OCI-LY3 (cell line): ENCODE measurements at regions not wholly inside any gene's neighbourhood (a gene's known extent, or its start where the extent isn't known, plus 50 kb on each side); places are given as distances from the start of the nearest gene placed in this dataset.

ENCODE experiments used
- H2AFZ ChIP-seq: fragments of 200-600, 300-600 bp; shearing (Covaris generic); 2 replicates; pipeline ENCODE4 v1.6.0; 2014; ENCODE audit warnings: antibody characterized with exemption, low read depth, low read length
- H3K27ac ChIP-seq: fragments of 200-600, 300-600 bp; sonication (generic); 2 replicates; pipeline ENCODE4 v1.5.1; 2014; ENCODE audit warnings: mild to moderate bottlenecking, low read length, moderate library complexity, mixed read lengths
- H3K27me3 ChIP-seq: fragments of 200-600, 300-600 bp; sonication (generic); 2 replicates; pipeline ENCODE4 v1.6.1; 2014; ENCODE audit warnings: low read depth, low read length, mixed read lengths
- H3K36me3 ChIP-seq: fragments of 200-600, 300-600 bp; sonication (generic); replicated peaks from 2 replicates; pipeline ENCODE3; 2014; ENCODE audit warnings: low read depth, low read length, mixed read lengths
- H3K4me1 ChIP-seq: fragments of 300-600, 200-600 bp; sonication (generic); 2 replicates; pipeline ENCODE4 v1.6.1; 2014; ENCODE audit warnings: low read length, mixed read lengths
- H3K4me2 ChIP-seq: fragments of 200-600, 300-600 bp; sonication (generic); 2 replicates; pipeline ENCODE4 v1.6.1; 2014; ENCODE audit warnings: low read length, mixed read lengths
- H3K4me3 ChIP-seq: fragments of 300-600, 200-600 bp; sonication (generic); 2 replicates; pipeline ENCODE4 v1.5.1; 2014; ENCODE audit warnings: antibody characterized with exemption, mild to moderate bottlenecking, low read length, moderate library complexity
- H3K79me2 ChIP-seq: fragments of 300-600, 200-600 bp; shearing (Covaris generic); 2 replicates; pipeline ENCODE4 v1.6.1; 2014; ENCODE audit warnings: mild to moderate bottlenecking, low read length, mixed read lengths
- H3K9ac ChIP-seq: fragments of 300-600, 200-600 bp; shearing (Covaris generic); 2 replicates; pipeline ENCODE4 v1.6.0; 2014; ENCODE audit warnings: mild to moderate bottlenecking, low read length, moderate library complexity
- H3K9me3 ChIP-seq: fragments of 200-600, 300-600 bp; shearing (Covaris generic); 2 replicates; pipeline ENCODE4 v1.6.1; 2014; ENCODE audit warnings: low read length, mixed read lengths; ENCODE audit not compliant: insufficient read depth
- H4K20me1 ChIP-seq: fragments of 200-600, 300-600 bp; sonication (generic); 2 replicates; pipeline ENCODE4 v1.6.1; 2016; ENCODE audit warnings: low read length, mixed read lengths; ENCODE audit not compliant: insufficient read depth
- CTCF ChIP-seq: fragments of 200-600, 300-600 bp; sonication (generic); IDR thresholded peaks from 2 replicates; pipeline ENCODE4 v1.5.1; 2014; ENCODE audit warnings: antibody characterized with exemption, low read length, low read depth
- EZH2phosphoT487 ChIP-seq: fragments of 200-600 bp; shearing (Covaris generic); IDR thresholded peaks from 2 replicates; pipeline ENCODE4 v1.6.1; 2018; ENCODE audit warnings: antibody characterized with exemption, mixed run types, low read depth

DNA sequence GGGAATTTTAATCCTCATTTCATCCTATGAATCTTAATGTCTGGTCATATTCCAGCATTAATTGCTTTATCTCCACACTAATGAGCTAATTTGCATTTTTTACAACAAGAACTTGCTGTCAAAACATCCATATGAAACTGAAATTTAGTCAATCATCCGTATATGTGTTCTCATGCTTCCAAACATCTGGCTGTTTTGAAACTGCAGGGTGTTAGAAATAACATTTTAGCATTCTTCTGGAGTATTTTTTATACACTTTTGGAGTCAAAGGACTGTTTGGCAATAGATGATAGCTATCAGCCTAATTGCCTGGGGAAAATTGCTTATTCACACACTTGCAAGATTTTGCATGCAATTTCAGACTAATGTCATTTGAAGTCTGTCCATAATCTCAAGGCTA lies 1639.3 kb downstream of the KCNT2 start:
- no peak overlapping the region for H3K27ac ChIP-seq
- H3K4me2 ChIP-seq: no peak overlapping the region
- no peaks in the 10 kb centered on the region for H3K4me1 ChIP-seq
- H3K4me3 ChIP-seq: no peak overlapping the region
- H3K27me3 ChIP-seq: no peaks in the 10 kb centered on the region
- H2AFZ ChIP-seq: no peak overlapping the region
- no peaks in the 10 kb centered on the region for H3K79me2 ChIP-seq
- no peak overlapping the region for H3K9ac ChIP-seq
- no peaks in the 10 kb centered on the region for H3K9me3 ChIP-seq
- TF ChIP-seq EZH2phosphoT487: no peak
- TF ChIP-seq CTCF: no peak
- H4K20me1 ChIP-seq: no peaks in the 10 kb centered on the region
- H3K36me3 ChIP-seq: no peaks in the 10 kb centered on the region

- Histone ChIP-seq H3K36me3 (no peaks in the 10 kb centered on the region), H4K20me1 (no peaks in the 10 kb centered on the region), H3K4me1 (no peaks in the 10 kb centered on the region), H2AFZ (no peak overlapping the region), H3K4me2 (no peak overlapping the region), H3K27ac (no peak overlapping the region), H3K27me3 (no peaks in the 10 kb centered on the region), H3K9me3 (no peaks in the 10 kb centered on the region), H3K4me3 (no peak overlapping the region), H3K9ac (no peak overlapping the region), H3K79me2 (no peaks in the 10 kb centered on the region)
- no peak for TF ChIP-seq EZH2phosphoT487
- no peak for TF ChIP-seq CTCF
Measured at GRCh38 chr1:194959795-194960194, 1648.4 kb downstream of the KCNT2 start.

DNA sequence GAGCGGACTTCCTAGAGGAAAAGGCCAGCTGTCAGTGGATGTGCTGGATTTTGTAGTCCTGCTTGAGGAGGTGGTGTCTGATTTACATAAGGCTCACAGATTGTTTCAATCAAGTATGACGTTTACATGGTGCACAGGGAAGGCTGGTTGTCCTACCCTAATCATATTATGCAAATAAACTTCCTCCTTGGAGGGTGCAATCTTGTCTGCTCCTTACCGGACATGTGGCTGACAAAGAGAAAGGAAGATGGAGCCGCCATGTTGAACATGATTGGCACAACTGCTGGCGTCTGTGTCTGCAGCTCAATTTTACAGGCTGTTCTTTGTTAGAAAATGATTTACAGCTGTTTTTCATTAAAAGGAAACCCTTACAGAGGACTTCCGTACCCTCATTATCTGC lies 1656.1 kb downstream of the KCNT2 start:
- Histone ChIP-seq H3K79me2 (no peaks in the 10 kb centered on the region), H4K20me1 (no peaks in the 10 kb centered on the region), H3K4me2 (no peak overlapping the region), H2AFZ (no peak overlapping the region), H3K9ac (no peak overlapping the region), H3K9me3 (no peaks in the 10 kb centered on the region), H3K4me3 (no peak overlapping the region), H3K4me1 (no peaks in the 10 kb centered on the region), H3K27me3 (no peaks in the 10 kb centered on the region), H3K36me3 (no peaks in the 10 kb centered on the region), H3K27ac (no peak overlapping the region)
- TF ChIP-seq CTCF (no peak), EZH2phosphoT487 (no peak)

- no peaks in the 10 kb centered on the region for H3K79me2 ChIP-seq
- H3K27me3 ChIP-seq: no peaks in the 10 kb centered on the region
- H2AFZ ChIP-seq: no peak overlapping the region
- H3K9me3 ChIP-seq: no peaks in the 10 kb centered on the region
- no peak overlapping the region for H3K9ac ChIP-seq
- no peaks in the 10 kb centered on the region for H3K4me1 ChIP-seq
- H3K36me3 ChIP-seq: no peaks in the 10 kb centered on the region
- no peak overlapping the region for H3K4me3 ChIP-seq
- no peaks in the 10 kb centered on the region for H4K20me1 ChIP-seq
- H3K4me2 ChIP-seq: no peak overlapping the region
- no peak for TF ChIP-seq EZH2phosphoT487
- TF ChIP-seq CTCF: no peak
- no peak overlapping the region for H3K27ac ChIP-seq
Measured at GRCh38 chr1:194950584-194950983, 1657.7 kb downstream of the KCNT2 start.
